Caki2 (cell line): ENCODE measurements at regions not wholly inside any gene's neighbourhood (a gene's known extent, or its start where the extent isn't known, plus 50 kb on each side); places are given as distances from the start of the nearest gene placed in this dataset.

Experiments used
- DNase-seq: peaks from one replicate; pipeline ENCODE4 v3.0.0-alpha.2; 2015; ENCODE audit warnings: low read depth
- in situ Hi-C: cut with HindIII; loops from 2 replicates; pipeline ENCODE4 v1.10.0; 2016; ENCODE audit warnings: low sequenced_read_pairs, low pct_unique_long_range_greater_than_20kb, mixed read lengths

GRCh38 chr9:89715318-89715858 is 110.6 kb downstream of the GADD45G start:
- in situ Hi-C loops: no loop called here

GRCh38 chr9:89715881-89716280 is 111.1 kb downstream of the GADD45G start:
- in situ Hi-C loops: no loop called here
- DNase-seq: no peak

More at GRCh38 chr9:89715318-89715858, 110.6 kb downstream of the GADD45G start:
- no peak for DNase-seq

- in situ Hi-C loops: no loop called here
- no peak for DNase-seq
These were observed 111.7 kb downstream of the GADD45G start for GRCh38 chr9:89716559-89716958.

GRCh38 chr9:89718176-89718575 is 113.4 kb downstream of the GADD45G start:
- DNase-seq: no peak
- in situ Hi-C loops: no loop called here

GRCh38 chr9:89718651-89719050 is 113.8 kb downstream of the GADD45G start:
- DNase-seq: no peak
- in situ Hi-C loops: no loop called here

GRCh38 chr9:89719202-89719601 is 114.4 kb downstream of the GADD45G start:
- in situ Hi-C loops: no loop called here
- DNase-seq: no peak

GRCh38 chr9:89720696-89721175 is 115.9 kb downstream of the GADD45G start:
- in situ Hi-C loops: no loop called here
- no peak for DNase-seq

GRCh38 chr9:89721176-89721700 is 116.4 kb downstream of the GADD45G start:
- DNase-seq: no peak
- in situ Hi-C loops: no loop called here

- DNase-seq: no peak
- in situ Hi-C loops: no loop called here
These were observed 117.2 kb downstream of the GADD45G start for GRCh38 chr9:89721971-89722530.

GRCh38 chr9:89722712-89723111 is 117.9 kb downstream of the GADD45G start:
- DNase-seq: no peak
- in situ Hi-C loops: no loop called here

- in situ Hi-C loops: no loop called here
- no peak for DNase-seq
These were observed 118.8 kb downstream of the GADD45G start for GRCh38 chr9:89723469-89724100.

- in situ Hi-C loops: no loop called here
- no peak for DNase-seq
These were observed 119.8 kb downstream of the GADD45G start for GRCh38 chr9:89724659-89725058.

- no peak for DNase-seq
- in situ Hi-C loops: no loop called here
These were observed 120.5 kb downstream of the GADD45G start for GRCh38 chr9:89725271-89725670.

- DNase-seq: no peak
- in situ Hi-C loops: no loop called here
These were observed 125.2 kb downstream of the GADD45G start for GRCh38 chr9:89729954-89730530.

GRCh38 chr9:89730715-89731114 is 125.9 kb downstream of the GADD45G start:
- in situ Hi-C loops: no loop called here
- DNase-seq: no peak

- in situ Hi-C loops: no loop called here
- no peak for DNase-seq
These were observed 126.7 kb downstream of the GADD45G start for GRCh38 chr9:89731262-89732182.

GRCh38 chr9:89732295-89732938 is 127.6 kb downstream of the GADD45G start:
- in situ Hi-C loops: no loop called here

GRCh38 chr9:89732939-89733324 is 128.1 kb downstream of the GADD45G start:
- DNase-seq: no peak
- in situ Hi-C loops: no loop called here

More at GRCh38 chr9:89732295-89732938, 127.6 kb downstream of the GADD45G start:
- DNase-seq: no peak
